ENCODE measurements at regions not wholly inside any gene's neighbourhood (a gene's known extent, or its start where the extent isn't known, plus 50 kb on each side); places are given as distances from the start of the nearest gene placed in this dataset.

DNA sequence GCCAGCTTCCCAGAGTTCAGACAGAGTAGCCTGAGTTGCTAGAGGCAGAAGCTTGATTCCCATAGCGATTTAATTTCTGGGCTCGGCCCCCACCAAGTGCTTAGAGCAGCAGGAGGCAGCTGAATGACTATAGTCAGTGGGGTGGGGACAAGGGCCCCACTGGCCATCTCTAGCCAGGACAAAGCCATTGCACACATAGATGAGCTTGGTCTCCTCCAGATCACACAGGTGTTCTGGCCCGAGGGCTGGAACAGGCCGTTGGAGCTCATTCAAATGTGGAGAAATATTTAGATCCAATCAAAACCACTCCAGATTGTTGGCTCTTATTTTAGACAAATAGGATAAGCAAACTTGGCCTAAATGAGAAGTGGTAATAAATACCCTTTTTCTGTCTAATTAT is 287.3 kb upstream of the NCKAP5 start:
- ChIA-PET POLR2A (no interaction called here), CTCF (no interaction called here), RAD21 (ENCODE audit: low non-redundant PET in 1 of 2, low total read pairs in 2 of 2, uncharacterized antibody in 2 of 2, unreplicated experiment in 2 of 2) (no interaction called here)
- intact Hi-C loops (cut with micrococcal nuclease): no loop called here
- no peaks in the 10 kb centered on the region for H3K4me1 ChIP-seq (ENCODE audit: control insufficient read depth in 1 of 2, insufficient read depth in 2 of 2, low read length in 2 of 2)
- no peaks in the 10 kb centered on the region for H3K79me2 ChIP-seq (ENCODE audit: insufficient read depth, low read length)
- H3K9ac ChIP-seq (ENCODE audit: low read length): no peak overlapping the region
- H3K4me2 ChIP-seq (ENCODE audit: low read length): no peak overlapping the region
- no peak overlapping the region for H2AFZ ChIP-seq (ENCODE audit: low read depth, low read length, poor library complexity, severe bottlenecking)
- no peaks in the 10 kb centered on the region for H4K20me1 ChIP-seq (ENCODE audit: insufficient read depth)
- no peaks in the 10 kb centered on the region for H3K36me3 ChIP-seq (ENCODE audit: control insufficient read depth in 1 of 2, insufficient read depth in 2 of 2, low read length in 2 of 2)
- BruUV-seq (replicated peaks): no TSS peak
- no peaks in the 10 kb centered on the region for H3K9me2 ChIP-seq (ENCODE audit: insufficient read depth)
- no peak for TF ChIP-seq MAX (IDR thresholded peaks at IDR 0.05)
- DNase-seq (ENCODE audit: low read depth, low spot score): no peak
- no peak overlapping the region for H3K4me3 ChIP-seq (replicated peaks in 1 of 2; ENCODE audit: low read depth in 1 of 2, low read length in 2 of 2)
- H3K27me3 ChIP-seq (ENCODE audit: insufficient read depth, low read length): no peaks in the 10 kb centered on the region
- ATAC-seq: no peak
- no peaks in the 10 kb centered on the region for H3K9me3 ChIP-seq (ENCODE audit: control insufficient read depth in 1 of 2, insufficient read depth in 1 of 2, low read depth in 1 of 2, low read length in 2 of 2)
- H3K27ac ChIP-seq (ENCODE audit: low read depth, low read length): no peak overlapping the region

DNA sequence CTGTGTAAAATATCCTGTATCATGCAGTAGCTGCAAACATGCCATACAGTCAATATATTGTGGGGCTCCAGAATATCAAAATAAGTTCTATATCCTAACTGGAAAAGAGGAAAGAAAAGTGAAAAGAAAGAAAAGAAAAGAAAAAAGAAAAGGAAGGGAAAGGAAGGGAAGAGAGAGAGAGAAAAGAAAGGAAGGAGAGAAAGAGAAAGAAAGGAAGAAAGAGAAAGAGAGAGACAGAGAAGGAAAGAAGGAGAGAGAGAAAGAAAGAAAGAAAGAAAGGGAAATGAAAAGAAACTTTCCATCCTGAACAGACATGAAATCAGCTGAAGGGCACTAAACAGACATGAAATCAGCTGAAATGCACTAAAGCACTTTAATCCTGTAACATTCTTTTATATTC is 288.4 kb upstream of the NCKAP5 start:
- no peak overlapping the region for H3K27ac ChIP-seq (ENCODE audit: low read depth, low read length)
- BruUV-seq (replicated peaks): no TSS peak
- H3K9me3 ChIP-seq (ENCODE audit: control insufficient read depth in 1 of 2, insufficient read depth in 1 of 2, low read depth in 1 of 2, low read length in 2 of 2): no peaks in the 10 kb centered on the region
- no peak overlapping the region for H2AFZ ChIP-seq (ENCODE audit: low read depth, low read length, poor library complexity, severe bottlenecking)
- DNase-seq (ENCODE audit: low read depth, low spot score): no peak
- no peaks in the 10 kb centered on the region for H3K27me3 ChIP-seq (ENCODE audit: insufficient read depth, low read length)
- POLR2A ChIA-PET: no interaction called here
- H3K79me2 ChIP-seq (ENCODE audit: insufficient read depth, low read length): no peaks in the 10 kb centered on the region
- no peaks in the 10 kb centered on the region for H4K20me1 ChIP-seq (ENCODE audit: insufficient read depth)
- TF ChIP-seq CBX3 (IDR thresholded peaks at IDR 0.05; ENCODE audit: low read depth) (no peak), REST (IDR thresholded peaks at IDR 0.05; ENCODE audit: low read depth) (no peak), ZNF274 (IDR thresholded peaks at IDR 0.05; ENCODE audit: low read depth, low read length) (no peak), MAX (IDR thresholded peaks at IDR 0.05) (no peak), SIN3A (IDR thresholded peaks at IDR 0.05; ENCODE audit: low read depth) (no peak), EGR1 (IDR thresholded peaks at IDR 0.05; ENCODE audit: low read depth) (no peak), EZH2phosphoT487 (IDR thresholded peaks at IDR 0.05; ENCODE audit: borderline replicate concordance) (no peak), CTCF (IDR thresholded peaks at IDR 0.05 in 2 of 3, conservative IDR thresholded peaks at IDR 0.05 in 1 of 3; ENCODE audit: borderline replicate concordance in 1 of 3, insufficient read depth in 1 of 3, low read depth in 2 of 3, low read length in 2 of 3) (no peak), POLR2A (IDR thresholded peaks at IDR 0.05; ENCODE audit: borderline replicate concordance, extremely low read depth, insufficient read depth, insufficient read length) (no peak), POLR2AphosphoS5 (IDR thresholded peaks at IDR 0.05; ENCODE audit: low read depth, low read length) (no peak), FOSL1 (IDR thresholded peaks at IDR 0.05; ENCODE audit: low read depth) (no peak), YY1 (IDR thresholded peaks at IDR 0.05; ENCODE audit: extremely low read depth, insufficient replicate concordance, low read depth, low read length) (no peak), CEBPB (IDR thresholded peaks at IDR 0.05; ENCODE audit: low read depth) (no peak)
- TF ChIP-seq, protein P1, sequence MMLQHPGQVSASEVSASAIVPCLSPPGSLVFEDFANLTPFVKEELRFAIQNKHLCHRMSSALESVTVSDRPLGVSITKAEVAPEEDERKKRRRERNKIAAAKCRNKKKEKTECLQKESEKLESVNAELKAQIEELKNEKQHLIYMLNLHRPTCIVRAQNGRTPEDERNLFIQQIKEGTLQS (IDR thresholded peaks at IDR 0.05): no peak
- H3K9me2 ChIP-seq (ENCODE audit: insufficient read depth): no peaks in the 10 kb centered on the region
- H3K36me3 ChIP-seq (ENCODE audit: control insufficient read depth in 1 of 2, insufficient read depth in 2 of 2, low read length in 2 of 2): no peaks in the 10 kb centered on the region
- H3K4me2 ChIP-seq (ENCODE audit: low read length): no peak overlapping the region
- H3K4me1 ChIP-seq (ENCODE audit: control insufficient read depth in 1 of 2, insufficient read depth in 2 of 2, low read length in 2 of 2): no peaks in the 10 kb centered on the region
- intact Hi-C loops (cut with micrococcal nuclease): no loop called here
- H3K9ac ChIP-seq (ENCODE audit: low read length): no peak overlapping the region
- RAD21 ChIA-PET (ENCODE audit: low non-redundant PET in 1 of 2, low total read pairs in 2 of 2, uncharacterized antibody in 2 of 2, unreplicated experiment in 2 of 2): no interaction called here
- no peak for ATAC-seq
- CTCF ChIA-PET: no interaction called here
- H3K4me3 ChIP-seq (replicated peaks in 1 of 2; ENCODE audit: low read depth in 1 of 2, low read length in 2 of 2): no peak overlapping the region
